AG04450 (cell line): ENCODE measurements at regions not wholly inside any gene's neighbourhood (a gene's known extent, or its start where the extent isn't known, plus 50 kb on each side); places are given as distances from the start of the nearest gene placed in this dataset.
"Not testable (repeated sequence)": the region's sequence is repeated elsewhere in the genome, so short reads cannot be mapped to it uniquely, and the experiment has no call there.

Experiments used
- CTCF ChIA-PET: fragments of 300-600, 350-600 bp; formaldehyde crosslinking; extraction: SDS; loops from one replicate; lab custom pipeline; 2022; ENCODE audit warnings: antibody characterized with exemption, inconsistent platforms; lab: Charles Lee
- POLR2A ChIA-PET: fragments of 350-600 bp; formaldehyde crosslinking; extraction: SDS; loops from one replicate; lab custom pipeline; 2021; ENCODE audit warnings: antibody characterized with exemption, inconsistent platforms; lab: Yijun Ruan, JAX
- DNase-seq: peaks from one replicate; pipeline ENCODE4 v3.0.0-alpha.2; 2011; ENCODE audit warnings: low read depth, low spot score
- H3K27ac ChIP-seq: one replicate; pipeline ENCODE4 v1.5.1; 2012; ENCODE audit warnings: low read depth, low read length, control low read depth
- H3K27me3 ChIP-seq: one replicate; pipeline ENCODE4 v1.6.0; 2012; ENCODE audit warnings: low read length; ENCODE audit not compliant: control insufficient read depth, insufficient read depth
- H3K4me3 ChIP-seq: 2 replicates; pipeline ENCODE4 v1.5.1; 2011; ENCODE audit warnings: mild to moderate bottlenecking, low read depth, low read length, control low read depth
- H3K9me3 ChIP-seq: 2 replicates; pipeline ENCODE4 v1.5.1; 2012; ENCODE audit warnings: low read length; ENCODE audit not compliant: control insufficient read depth, insufficient read depth
- TF ChIP-seq, protein P1 (sequence below): IDR thresholded peaks from 2 replicates; pipeline ENCODE4 v1.5.1; 2011; ENCODE audit warnings: low read depth, low read length, control low read depth, inconsistent platforms

DNA sequence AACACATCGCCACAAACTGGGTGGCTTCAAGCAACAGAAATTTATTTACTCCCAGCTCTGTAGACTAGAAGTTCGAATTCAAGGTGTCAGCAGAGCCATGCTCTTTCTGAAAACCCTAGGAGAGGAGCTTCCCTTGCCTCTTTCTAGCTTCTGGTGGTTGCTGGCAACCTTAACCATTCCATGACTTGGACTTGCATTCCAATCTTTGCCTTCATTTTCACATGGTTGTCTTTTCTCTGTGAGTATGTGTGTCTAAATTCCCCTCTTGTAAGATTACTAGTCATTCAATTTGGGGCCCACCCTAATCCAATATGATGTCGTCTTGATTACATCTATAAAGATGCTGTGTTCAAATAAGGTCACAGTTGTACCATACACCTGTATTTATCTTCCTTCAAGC, 65.9 kb upstream of the PRKG1 start:
- Histone ChIP-seq H3K4me3 (no peak overlapping the region), H3K9me3 (no peaks in the 10 kb centered on the region; the same call in 1 of the 2 replicates), H3K27me3 (no peaks in the 10 kb centered on the region), H3K27ac (no peak overlapping the region)
- DNase-seq, result no peak
- CTCF ChIA-PET, result interaction anchor here (1.0 to 1.3 kb wide), 4 partner anchors 414 to 1208 kb away, joined by 3 to 6 read pairs (median 4); no protein-coding TSS in a partner anchor
- POLR2A ChIA-PET, result no interaction called here
- TF ChIP-seq, protein P1, sequence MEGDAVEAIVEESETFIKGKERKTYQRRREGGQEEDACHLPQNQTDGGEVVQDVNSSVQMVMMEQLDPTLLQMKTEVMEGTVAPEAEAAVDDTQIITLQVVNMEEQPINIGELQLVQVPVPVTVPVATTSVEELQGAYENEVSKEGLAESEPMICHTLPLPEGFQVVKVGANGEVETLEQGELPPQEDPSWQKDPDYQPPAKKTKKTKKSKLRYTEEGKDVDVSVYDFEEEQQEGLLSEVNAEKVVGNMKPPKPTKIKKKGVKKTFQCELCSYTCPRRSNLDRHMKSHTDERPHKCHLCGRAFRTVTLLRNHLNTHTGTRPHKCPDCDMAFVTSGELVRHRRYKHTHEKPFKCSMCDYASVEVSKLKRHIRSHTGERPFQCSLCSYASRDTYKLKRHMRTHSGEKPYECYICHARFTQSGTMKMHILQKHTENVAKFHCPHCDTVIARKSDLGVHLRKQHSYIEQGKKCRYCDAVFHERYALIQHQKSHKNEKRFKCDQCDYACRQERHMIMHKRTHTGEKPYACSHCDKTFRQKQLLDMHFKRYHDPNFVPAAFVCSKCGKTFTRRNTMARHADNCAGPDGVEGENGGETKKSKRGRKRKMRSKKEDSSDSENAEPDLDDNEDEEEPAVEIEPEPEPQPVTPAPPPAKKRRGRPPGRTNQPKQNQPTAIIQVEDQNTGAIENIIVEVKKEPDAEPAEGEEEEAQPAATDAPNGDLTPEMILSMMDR, result no peak

DNA sequence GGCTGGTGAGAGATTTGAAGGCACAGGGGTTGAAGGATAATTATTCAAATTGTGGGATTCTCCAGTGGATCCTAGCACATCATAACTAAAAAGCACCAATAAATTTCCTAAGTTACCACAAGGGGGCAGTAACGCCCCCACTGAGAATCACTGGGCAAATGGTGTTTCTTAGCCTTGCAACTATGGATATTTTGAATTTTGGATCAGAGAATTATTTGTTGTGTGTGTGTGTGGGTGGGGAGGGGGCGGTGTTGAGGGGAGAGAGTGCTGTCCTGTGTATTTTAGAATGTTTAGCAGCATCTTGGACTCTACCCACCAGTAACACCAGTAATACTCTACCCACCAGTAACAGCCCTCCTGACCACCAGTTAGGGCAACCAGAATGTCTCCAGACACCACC, 63.3 kb upstream of the PRKG1 start:
- Histone ChIP-seq H3K27ac (no peak overlapping the region), H3K27me3 (no peaks in the 10 kb centered on the region), H3K4me3 (no peak overlapping the region), H3K9me3 (no peaks in the 10 kb centered on the region; the same call in 1 of the 2 replicates)
- ChIA-PET POLR2A (no interaction called here), CTCF (interaction anchor here (0.5 to 1.0 kb wide), 6 partner anchors 11 to 1633 kb away, joined by 3 to 8 read pairs (median 5); no protein-coding TSS in a partner anchor)
- no peak for DNase-seq
- TF ChIP-seq, protein P1, result peak; percentile 82

DNA sequence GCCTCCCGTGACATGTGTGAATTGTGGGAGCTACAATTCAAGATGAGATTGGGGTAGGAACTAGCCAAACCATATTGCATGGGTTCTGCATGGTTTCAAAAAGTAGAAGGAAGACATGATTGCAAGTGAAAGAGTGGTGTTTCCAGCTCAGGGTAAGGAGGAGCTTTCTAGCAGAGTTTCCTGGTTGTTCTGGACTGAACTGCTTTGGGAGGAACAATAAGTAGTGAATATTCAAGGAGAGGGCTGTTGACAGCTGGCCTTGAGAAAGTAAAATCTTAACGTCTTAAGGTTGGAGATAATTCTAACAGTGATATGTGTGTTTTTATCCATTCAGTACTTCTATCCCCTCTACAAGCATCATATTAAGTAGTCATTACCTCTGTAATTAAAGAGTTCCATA, 62.2 kb upstream of the PRKG1 start:
- ChIA-PET POLR2A (no interaction called here), CTCF (interaction anchor here (0.6 to 1.2 kb wide), 4 partner anchors 9 to 618 kb away, joined by 3 to 4 read pairs (median 4); no protein-coding TSS in a partner anchor)
- no peaks in the 10 kb centered on the region; the same call in 1 of the 2 replicates for H3K9me3 ChIP-seq
- no peak for DNase-seq
- no peaks in the 10 kb centered on the region for H3K27me3 ChIP-seq
- H3K27ac ChIP-seq, result no peak overlapping the region
- H3K4me3 ChIP-seq, result no peak overlapping the region
- TF ChIP-seq, protein P1, result no peak

DNA sequence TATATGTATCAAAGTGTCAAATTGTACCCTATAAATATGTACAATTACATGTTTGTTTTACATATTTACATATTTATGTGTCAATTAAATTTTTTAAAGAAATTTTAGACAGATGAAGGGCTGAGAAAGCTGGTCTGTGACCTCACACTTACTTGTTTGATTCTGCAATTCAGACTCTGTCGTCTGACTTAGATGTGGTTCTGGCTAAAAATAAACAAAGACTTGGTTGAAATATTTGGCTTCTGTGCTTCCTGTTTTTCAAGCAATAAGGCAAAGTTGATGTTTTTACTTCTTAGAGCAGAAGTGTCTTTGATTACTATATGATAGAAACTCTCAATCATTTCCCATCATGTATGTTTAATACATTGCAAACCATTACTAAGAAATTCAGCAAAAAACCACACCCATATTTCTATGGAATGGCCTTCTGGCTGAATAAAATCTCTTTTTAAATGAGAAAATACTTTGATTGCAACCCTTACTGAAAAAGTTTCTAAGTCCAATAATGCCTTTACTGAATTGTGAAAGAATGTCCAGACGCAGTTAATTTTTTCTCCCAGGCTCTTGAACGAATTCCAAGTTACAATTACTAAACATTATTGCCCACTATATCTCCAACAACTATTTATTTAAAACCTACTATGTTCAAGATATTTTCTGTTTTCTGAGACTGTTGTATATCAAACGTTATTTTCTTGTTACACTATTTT, 59.5 kb upstream of the PRKG1 start:
- Histone ChIP-seq H3K4me3 (no peak overlapping the region), H3K9me3 (no peaks in the 10 kb centered on the region; the same call in 1 of the 2 replicates), H3K27me3 (no peaks in the 10 kb centered on the region), H3K27ac (no peak overlapping the region)
- ChIA-PET CTCF (interaction anchor here (1.2 kb wide), 1 partner anchor 13 kb away, joined by 3 read pairs; no protein-coding TSS in a partner anchor), POLR2A (interaction anchor here (0.6 kb wide), 1 partner anchor 31 kb away, joined by 3 read pairs; no protein-coding TSS in a partner anchor)
- DNase-seq, result no peak
- TF ChIP-seq, protein P1, result no peak

DNA sequence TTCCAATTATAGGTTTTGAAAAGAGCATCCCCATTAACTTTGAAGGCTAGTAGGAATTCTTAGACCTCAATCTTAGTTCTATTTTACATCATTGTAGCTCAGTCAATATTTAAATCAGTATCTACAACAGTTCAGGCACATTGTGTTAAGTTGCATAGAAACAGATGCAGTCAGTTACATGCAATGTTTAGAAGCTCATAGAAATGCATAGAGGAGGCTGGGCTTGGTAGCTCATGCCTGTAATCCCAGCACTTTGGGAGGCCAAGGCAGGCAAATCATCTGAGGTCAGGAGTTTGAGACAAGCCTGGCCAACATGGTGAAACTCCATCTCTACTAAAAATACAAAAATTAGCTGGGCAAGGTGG, 58.9 kb upstream of the PRKG1 start:
- H3K27me3 ChIP-seq, H3K9me3 ChIP-seq, H3K4me3 ChIP-seq, H3K27ac ChIP-seq, DNase-seq, POLR2A ChIA-PET: not testable (repeated sequence)
- CTCF ChIA-PET, result interaction anchor here (1.2 kb wide), 1 partner anchor 14 kb away, joined by 3 read pairs; no protein-coding TSS in a partner anchor
